OCI-LY7 (cell line): ENCODE measurements at regions not wholly inside any gene's neighbourhood (a gene's known extent, or its start where the extent isn't known, plus 50 kb on each side); places are given as distances from the start of the nearest gene placed in this dataset.
A peak's percentile ranks its signal among the peaks of the same experiment; 100 is the strongest.

ENCODE experiments used
- BruUV-seq: library from RNA; stranded (reverse); fragments of 400-500 nt; replicated peaks from 2 replicates; lab custom pipeline; 2021; lab: Mats Ljungman, UMichigan
- CTCF ChIA-PET: fragments of 300-600 bp; sonication (Branson Sonifier 250); formaldehyde crosslinking; loops from one replicate; lab custom pipeline; 2022; ENCODE audit warnings: antibody characterized with exemption; ENCODE audit not compliant: unreplicated experiment; lab: Charles Lee
- POLR2A ChIA-PET: fragments of 300-600 bp; sonication (Branson Sonifier 250); formaldehyde crosslinking; loops from one replicate; lab custom pipeline; 2022; ENCODE audit warnings: antibody characterized with exemption; lab: Charles Lee
- DNase-seq: peaks from one replicate; pipeline ENCODE4 v3.0.0-alpha.2; 2015; ENCODE audit warnings: low spot score
- H2AFZ ChIP-seq: fragments of 200-600 bp; sonication (generic), shearing (Covaris generic); 2 replicates; pipeline ENCODE4 v1.6.1; 2014; ENCODE audit warnings: mild to moderate bottlenecking, antibody characterized with exemption, low read length, moderate library complexity
- H3K27ac ChIP-seq: fragments of 200-600 bp; sonication (generic); 2 replicates; pipeline ENCODE4 v1.5.1; 2014; ENCODE audit warnings: mixed run types, low read depth, mild to moderate bottlenecking, moderate library complexity, low read length, inconsistent platforms; ENCODE audit not compliant: poor library complexity, severe bottlenecking
- H3K36me3 ChIP-seq: fragments of 200-600 bp; sonication (generic); 2 replicates; pipeline ENCODE4 v1.6.1; 2014; ENCODE audit warnings: mild to moderate bottlenecking, antibody characterized with exemption, low read length, moderate library complexity, mixed read lengths; ENCODE audit not compliant: insufficient read depth
- H3K4me1 ChIP-seq: fragments of 200-600 bp; sonication (generic); 2 replicates; pipeline ENCODE4 v1.5.1; 2014; ENCODE audit warnings: mild to moderate bottlenecking, low read length; ENCODE audit not compliant: insufficient read depth, poor library complexity, severe bottlenecking
- H3K4me2 ChIP-seq: fragments of 200-600 bp; sonication (generic); 2 replicates; pipeline ENCODE4 v1.6.1; 2014; ENCODE audit warnings: mild to moderate bottlenecking, low read length
- H3K4me3 ChIP-seq: fragments of 200-600 bp; sonication (generic); 2 replicates; pipeline ENCODE4 v1.5.1; 2014; ENCODE audit warnings: mild to moderate bottlenecking, low read depth, low read length; ENCODE audit not compliant: poor library complexity, severe bottlenecking
- H3K79me2 ChIP-seq: fragments of 200-600 bp; sonication (generic); 2 replicates; pipeline ENCODE4 v1.6.1; 2016; ENCODE audit warnings: low read depth, mild to moderate bottlenecking, low read length, moderate library complexity, mixed read lengths; ENCODE audit not compliant: insufficient read depth
- H3K9me2 ChIP-seq: fragments of 200-600 bp; sonication (generic); 2 replicates; pipeline ENCODE4 v1.6.1; 2016; ENCODE audit warnings: mild to moderate bottlenecking, low read length, mixed read lengths; ENCODE audit not compliant: insufficient read depth
- H3K9me3 ChIP-seq: fragments of 200-600 bp; sonication (generic); 2 replicates; pipeline ENCODE4 v1.6.1; 2014; ENCODE audit warnings: mild to moderate bottlenecking, mixed run types, low read length, mixed read lengths
- H4K20me1 ChIP-seq: fragments of 200-600 bp; sonication (generic); 2 replicates; pipeline ENCODE4 v1.6.1; 2014; ENCODE audit warnings: mild to moderate bottlenecking, antibody characterized with exemption, low read length, moderate library complexity, mixed read lengths; ENCODE audit not compliant: insufficient read depth
- CTCF ChIP-seq: fragments of 200-600 bp; sonication (generic); conservative IDR thresholded peaks from 2 replicates; pipeline ENCODE4 v1.5.1; 2014; ENCODE audit warnings: mild to moderate bottlenecking, antibody characterized with exemption, low read length, moderate library complexity, mixed read lengths
- EZH2phosphoT487 ChIP-seq: fragments of 200-600 bp; sonication (generic); IDR thresholded peaks from 2 replicates; pipeline ENCODE4 v1.6.1; 2018; ENCODE audit warnings: low read depth, borderline replicate concordance, mild to moderate bottlenecking, mixed run types, antibody characterized with exemption, low read length, moderate library complexity, mixed read lengths
- intact Hi-C: fragments of 100-400 bp; cut with micrococcal nuclease; formaldehyde crosslinking; loops from one replicate; pipeline ENCODE4 v1.10.0; 2022; ENCODE audit not compliant: unreplicated experiment

- H3K27ac ChIP-seq = no peak overlapping the region
- ChIA-PET CTCF (no interaction called here), POLR2A (no interaction called here)
- no peak for TF ChIP-seq CTCF
- no peak for TF ChIP-seq EZH2phosphoT487
- DNase-seq = peak; percentile 30
- no peak overlapping the region for H3K4me3 ChIP-seq
- H2AFZ ChIP-seq = peak overlapping the region; percentile 82
- no TSS peak for BruUV-seq
- H3K36me3 ChIP-seq = no peaks in the 10 kb centered on the region
- H3K9me3 ChIP-seq = peaks cover 5% of the 10 kb centered on the region; the same call in 1 of the 2 replicates
- intact Hi-C loops = no loop called here
- H3K4me1 ChIP-seq = no peaks in the 10 kb centered on the region
- no peaks in the 10 kb centered on the region for H4K20me1 ChIP-seq
- no peaks in the 10 kb centered on the region for H3K9me2 ChIP-seq
- no peaks in the 10 kb centered on the region for H3K79me2 ChIP-seq
- H3K4me2 ChIP-seq = no peak overlapping the region
Measured at GRCh38 chr16:86211800-86212199, 298.5 kb upstream of the FOXF1 start.

- H3K4me1 ChIP-seq = no peaks in the 10 kb centered on the region
- no peaks in the 10 kb centered on the region for H3K9me2 ChIP-seq
- H4K20me1 ChIP-seq = no peaks in the 10 kb centered on the region
- ChIA-PET CTCF (no interaction called here), POLR2A (interaction anchor here (0.5 kb wide), 1 partner anchor 115 kb away, joined by 3 read pairs; no protein-coding TSS in a partner anchor)
- TF ChIP-seq CTCF (no peak), EZH2phosphoT487 (no peak)
- BruUV-seq = no TSS peak
- intact Hi-C loops = no loop called here
- no peak overlapping the region for H2AFZ ChIP-seq
- no peak overlapping the region for H3K27ac ChIP-seq
- no peak overlapping the region for H3K4me3 ChIP-seq
- H3K79me2 ChIP-seq = no peaks in the 10 kb centered on the region
- H3K36me3 ChIP-seq = no peaks in the 10 kb centered on the region
- DNase-seq = no peak
- no peak overlapping the region for H3K4me2 ChIP-seq
- peaks cover 5% of the 10 kb centered on the region; the same call in 1 of the 2 replicates for H3K9me3 ChIP-seq
Measured at GRCh38 chr16:86212706-86213436, 297.5 kb upstream of the FOXF1 start.
